PC-9 (cell line): ENCODE measurements at regions not wholly inside any gene's neighbourhood (a gene's known extent, or its start where the extent isn't known, plus 50 kb on each side); places are given as distances from the start of the nearest gene placed in this dataset.

Experiments used
- EZH2 ChIP-seq: fragments of 200-600 bp; sonication (generic); IDR thresholded peaks from 2 replicates; pipeline ENCODE4 v1.8.0; 2017; ENCODE audit warnings: antibody characterized with exemption, low read depth
- TF ChIP-seq, protein P1 (sequence below): fragments of 200-600 bp; sonication (generic); conservative IDR thresholded peaks from 2 replicates; pipeline ENCODE4 v1.6.1; 2017; ENCODE audit warnings: mixed run types, antibody characterized with exemption, mild to moderate bottlenecking, moderate library complexity

DNA sequence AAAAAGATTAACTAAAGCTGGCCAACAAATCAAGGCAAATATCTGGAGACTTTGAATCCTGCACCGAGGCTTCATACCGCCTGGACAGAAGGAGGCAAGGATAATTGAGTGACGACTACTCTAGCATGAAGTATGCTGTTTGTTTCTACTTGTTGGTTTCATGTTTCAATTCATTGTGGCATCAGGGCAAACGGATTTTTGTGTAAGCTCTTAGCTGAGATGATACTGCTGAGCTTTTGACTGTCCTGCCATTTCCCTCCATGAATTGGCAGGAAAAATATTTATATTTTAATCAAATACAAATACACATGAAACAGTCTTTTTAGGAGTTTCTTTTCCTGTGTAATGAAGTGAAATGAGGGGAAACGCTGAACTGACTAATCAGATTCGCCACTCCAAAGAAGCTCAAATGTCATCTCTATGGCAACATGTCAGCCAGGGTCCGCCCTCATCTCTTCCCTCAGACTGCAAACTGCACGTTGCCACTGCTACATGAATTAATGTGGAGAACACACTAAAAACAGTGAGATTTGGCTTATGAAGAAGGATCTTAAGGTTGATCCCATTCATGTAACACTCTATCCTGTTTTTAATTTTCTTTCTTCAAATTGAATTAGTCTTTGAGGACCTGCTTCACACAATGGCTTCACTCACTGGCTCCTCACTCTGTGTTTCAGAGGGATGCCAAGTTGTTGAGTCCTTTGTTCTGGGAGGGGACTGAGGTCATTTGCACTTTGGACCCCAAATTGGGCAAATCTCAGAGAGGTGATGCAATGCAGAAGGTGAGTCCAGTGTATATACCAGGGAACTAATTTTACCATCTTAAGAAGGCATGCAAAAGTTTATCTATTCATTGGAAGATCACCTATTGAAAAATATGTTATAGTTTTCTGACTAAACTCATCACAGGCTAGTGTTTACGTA, 149.6 kb upstream of the MID1 start:
- TF ChIP-seq, protein P1, sequence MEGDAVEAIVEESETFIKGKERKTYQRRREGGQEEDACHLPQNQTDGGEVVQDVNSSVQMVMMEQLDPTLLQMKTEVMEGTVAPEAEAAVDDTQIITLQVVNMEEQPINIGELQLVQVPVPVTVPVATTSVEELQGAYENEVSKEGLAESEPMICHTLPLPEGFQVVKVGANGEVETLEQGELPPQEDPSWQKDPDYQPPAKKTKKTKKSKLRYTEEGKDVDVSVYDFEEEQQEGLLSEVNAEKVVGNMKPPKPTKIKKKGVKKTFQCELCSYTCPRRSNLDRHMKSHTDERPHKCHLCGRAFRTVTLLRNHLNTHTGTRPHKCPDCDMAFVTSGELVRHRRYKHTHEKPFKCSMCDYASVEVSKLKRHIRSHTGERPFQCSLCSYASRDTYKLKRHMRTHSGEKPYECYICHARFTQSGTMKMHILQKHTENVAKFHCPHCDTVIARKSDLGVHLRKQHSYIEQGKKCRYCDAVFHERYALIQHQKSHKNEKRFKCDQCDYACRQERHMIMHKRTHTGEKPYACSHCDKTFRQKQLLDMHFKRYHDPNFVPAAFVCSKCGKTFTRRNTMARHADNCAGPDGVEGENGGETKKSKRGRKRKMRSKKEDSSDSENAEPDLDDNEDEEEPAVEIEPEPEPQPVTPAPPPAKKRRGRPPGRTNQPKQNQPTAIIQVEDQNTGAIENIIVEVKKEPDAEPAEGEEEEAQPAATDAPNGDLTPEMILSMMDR: no peak
- no peak for TF ChIP-seq EZH2
